ENCODE measurements at regions not wholly inside any gene's neighbourhood (a gene's known extent, or its start where the extent isn't known, plus 50 kb on each side); places are given as distances from the start of the nearest gene placed in this dataset.

- no peak overlapping the region for H3K9ac ChIP-seq (ENCODE audit: low read depth in 1 of 2, low read length in 2 of 2)
- no peaks in the 10 kb centered on the region for H3K9me3 ChIP-seq (ENCODE audit: control insufficient read depth in 4 of 4, low read length in 3 of 4)
- peaks cover 0 to 3% (median 0%) of the 10 kb centered on the region in 4 donors for H3K4me1 ChIP-seq (ENCODE audit: control insufficient read depth in 4 of 4, insufficient read depth in 4 of 4, low read length in 3 of 4)
- no peak for DNase-seq (ENCODE audit: low spot score)
- no peaks in the 10 kb centered on the region for H3K36me3 ChIP-seq (ENCODE audit: control insufficient read depth in 4 of 4, insufficient read depth in 3 of 4, low read depth in 1 of 4, low read length in 3 of 4)
- 96% methylated on average over 1 of the region's 1 CpG for WGBS
- no peak overlapping the region for H3K4me3 ChIP-seq (ENCODE audit: low read depth in 1 of 3, low read length in 3 of 3)
- no peak overlapping the region for H3K27ac ChIP-seq (ENCODE audit: low read depth in 1 of 2, low read length in 2 of 2)
- TF ChIP-seq REST (IDR thresholded peaks at IDR 0.05) = no peak
- no peak for TF ChIP-seq HNF4G (IDR thresholded peaks at IDR 0.05)
- no peak for TF ChIP-seq JUND (IDR thresholded peaks at IDR 0.05)
- no peak for TF ChIP-seq RAD21 (IDR thresholded peaks at IDR 0.05)
- no peaks in the 10 kb centered on the region for H3K27me3 ChIP-seq (ENCODE audit: control insufficient read depth in 4 of 4, insufficient read depth in 4 of 4, low read length in 3 of 4)
Observed at GRCh38 chr18:46377557-46377956, 273.4 kb downstream of the HAUS1 start.

- no peak for DNase-seq (ENCODE audit: low spot score)
- no peak overlapping the region for H3K4me3 ChIP-seq (ENCODE audit: low read depth in 1 of 3, low read length in 3 of 3)
- no peak overlapping the region for H3K27ac ChIP-seq (ENCODE audit: low read depth in 1 of 2, low read length in 2 of 2)
- H3K4me1 ChIP-seq (ENCODE audit: control insufficient read depth in 4 of 4, insufficient read depth in 4 of 4, low read length in 3 of 4) = peaks cover 0 to 3% (median 0%) of the 10 kb centered on the region in 4 donors
- H3K27me3 ChIP-seq (ENCODE audit: control insufficient read depth in 4 of 4, insufficient read depth in 4 of 4, low read length in 3 of 4) = no peaks in the 10 kb centered on the region
- H3K9ac ChIP-seq (ENCODE audit: low read depth in 1 of 2, low read length in 2 of 2) = no peak overlapping the region
- TF ChIP-seq RAD21 (IDR thresholded peaks at IDR 0.05) = no peak
- TF ChIP-seq RXRA (IDR thresholded peaks at IDR 0.05) = no peak
- TF ChIP-seq, protein P1, sequence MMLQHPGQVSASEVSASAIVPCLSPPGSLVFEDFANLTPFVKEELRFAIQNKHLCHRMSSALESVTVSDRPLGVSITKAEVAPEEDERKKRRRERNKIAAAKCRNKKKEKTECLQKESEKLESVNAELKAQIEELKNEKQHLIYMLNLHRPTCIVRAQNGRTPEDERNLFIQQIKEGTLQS (IDR thresholded peaks at IDR 0.05) = no peak
- no peak for TF ChIP-seq FOXA2 (IDR thresholded peaks at IDR 0.05)
- no peak for TF ChIP-seq NR2F2 (IDR thresholded peaks at IDR 0.05)
- TF ChIP-seq, protein P2, sequence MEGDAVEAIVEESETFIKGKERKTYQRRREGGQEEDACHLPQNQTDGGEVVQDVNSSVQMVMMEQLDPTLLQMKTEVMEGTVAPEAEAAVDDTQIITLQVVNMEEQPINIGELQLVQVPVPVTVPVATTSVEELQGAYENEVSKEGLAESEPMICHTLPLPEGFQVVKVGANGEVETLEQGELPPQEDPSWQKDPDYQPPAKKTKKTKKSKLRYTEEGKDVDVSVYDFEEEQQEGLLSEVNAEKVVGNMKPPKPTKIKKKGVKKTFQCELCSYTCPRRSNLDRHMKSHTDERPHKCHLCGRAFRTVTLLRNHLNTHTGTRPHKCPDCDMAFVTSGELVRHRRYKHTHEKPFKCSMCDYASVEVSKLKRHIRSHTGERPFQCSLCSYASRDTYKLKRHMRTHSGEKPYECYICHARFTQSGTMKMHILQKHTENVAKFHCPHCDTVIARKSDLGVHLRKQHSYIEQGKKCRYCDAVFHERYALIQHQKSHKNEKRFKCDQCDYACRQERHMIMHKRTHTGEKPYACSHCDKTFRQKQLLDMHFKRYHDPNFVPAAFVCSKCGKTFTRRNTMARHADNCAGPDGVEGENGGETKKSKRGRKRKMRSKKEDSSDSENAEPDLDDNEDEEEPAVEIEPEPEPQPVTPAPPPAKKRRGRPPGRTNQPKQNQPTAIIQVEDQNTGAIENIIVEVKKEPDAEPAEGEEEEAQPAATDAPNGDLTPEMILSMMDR (IDR thresholded peaks at IDR 0.05; ENCODE audit: low read depth, low read length, missing input control) = no peak
- no peak for TF ChIP-seq REST (IDR thresholded peaks at IDR 0.05)
- TF ChIP-seq HNF4G (IDR thresholded peaks at IDR 0.05) = no peak
- no peaks in the 10 kb centered on the region for H3K9me3 ChIP-seq (ENCODE audit: control insufficient read depth in 4 of 4, low read length in 3 of 4)
- WGBS = 90% methylated on average over 12 of the region's 12 CpGs
- H3K36me3 ChIP-seq (ENCODE audit: control insufficient read depth in 4 of 4, insufficient read depth in 3 of 4, low read depth in 1 of 4, low read length in 3 of 4) = no peaks in the 10 kb centered on the region
Observed at GRCh38 chr18:46378126-46378863, 274.1 kb downstream of the HAUS1 start.

Measured in liver (tissue), 8 donors.